Glutamatergic neuron (in vitro differentiated cells): ENCODE measurements at regions not wholly inside any gene's neighbourhood (a gene's known extent, or its start where the extent isn't known, plus 50 kb on each side); places are given as distances from the start of the nearest gene placed in this dataset.

Source experiments
- DNase-seq: peaks from one replicate; pipeline ENCODE4 v3.0.0; 2022
- H3K27ac Mint-ChIP-seq: one replicate; pipeline ENCODE4 v1.8.0; 2020; ENCODE audit warnings: mild to moderate bottlenecking, mixed read lengths, inconsistent platforms; ENCODE audit not compliant: unreplicated experiment
- H3K27me3 Mint-ChIP-seq: one replicate; pipeline ENCODE4 v1.8.0; 2020; ENCODE audit warnings: mild to moderate bottlenecking, moderate library complexity, mixed read lengths, inconsistent platforms; ENCODE audit not compliant: unreplicated experiment
- H3K36me3 Mint-ChIP-seq: one replicate; pipeline ENCODE4 v1.8.0; 2020; ENCODE audit warnings: mild to moderate bottlenecking, mixed read lengths, inconsistent platforms; ENCODE audit not compliant: unreplicated experiment
- H3K4me1 Mint-ChIP-seq: one replicate; pipeline ENCODE4 v1.8.0; 2020; ENCODE audit warnings: mild to moderate bottlenecking, low read depth, mixed read lengths, inconsistent platforms; ENCODE audit not compliant: unreplicated experiment
- H3K4me3 Mint-ChIP-seq: one replicate; pipeline ENCODE4 v1.8.0; 2020; ENCODE audit warnings: mild to moderate bottlenecking, mixed read lengths, inconsistent platforms; ENCODE audit not compliant: unreplicated experiment
- H3K9me3 Mint-ChIP-seq: one replicate; pipeline ENCODE4 v1.8.0; 2020; ENCODE audit warnings: mild to moderate bottlenecking, moderate library complexity, mixed read lengths, inconsistent platforms; ENCODE audit not compliant: unreplicated experiment
- CTCF ChIP-seq: fragments of 200-600 bp; sonication (generic); IDR thresholded peaks from one replicate; pipeline ENCODE4 v1.5.0; 2021; ENCODE audit not compliant: partially characterized antibody, unreplicated experiment

DNA sequence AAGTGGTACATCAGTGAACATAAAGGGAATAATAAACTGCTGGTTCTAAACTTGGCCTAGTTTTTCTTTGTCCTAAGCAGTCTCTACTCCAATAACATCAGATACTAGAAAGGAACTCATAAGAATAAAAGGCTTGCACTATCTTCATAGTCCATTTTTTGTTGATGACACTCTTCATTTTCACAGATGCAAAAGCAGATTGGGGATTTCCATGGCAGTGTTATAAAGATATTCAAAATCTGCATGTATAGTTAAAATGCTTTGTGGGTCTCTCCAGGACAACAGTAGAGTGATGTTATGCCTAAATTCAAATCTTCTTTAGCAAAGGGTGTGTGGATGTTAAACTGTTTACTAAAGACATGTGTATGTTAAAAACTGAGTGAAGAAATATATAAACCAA is 745.8 kb downstream of the TRHDE start:
- Mint-ChIP-seq H3K4me1 (peaks cover 2% of the 10 kb centered on the region), H3K9me3 (peaks cover 2% of the 10 kb centered on the region), H3K4me3 (no peak overlapping the region), H3K27ac (no peak overlapping the region), H3K36me3 (no peaks in the 10 kb centered on the region), H3K27me3 (no peaks in the 10 kb centered on the region)
- no peak for TF ChIP-seq CTCF
- DNase-seq, result no peak

DNA sequence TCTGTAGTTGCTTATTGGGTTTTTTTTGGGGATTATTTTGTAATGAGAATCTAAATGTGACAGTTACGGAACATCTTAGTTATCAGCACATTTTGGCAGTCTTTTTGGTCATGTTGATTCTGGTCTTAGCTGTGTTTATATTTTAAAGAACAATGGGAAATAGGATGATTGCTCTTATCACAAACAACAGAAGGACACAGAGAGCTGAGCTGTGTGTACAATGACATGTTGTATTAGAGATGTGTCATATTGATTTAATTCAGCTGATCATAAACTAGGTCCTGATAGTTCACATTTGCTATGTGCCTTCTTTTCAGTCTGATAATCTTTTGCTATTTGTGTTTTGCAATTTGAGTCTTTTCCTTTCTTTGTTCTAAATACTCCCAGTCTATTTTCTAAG is 781.7 kb downstream of the TRHDE start:
- Mint-ChIP-seq H3K4me3 (no peak overlapping the region), H3K4me1 (no peaks in the 10 kb centered on the region), H3K27ac (no peak overlapping the region), H3K9me3 (no peaks in the 10 kb centered on the region), H3K36me3 (no peaks in the 10 kb centered on the region), H3K27me3 (no peaks in the 10 kb centered on the region)
- TF ChIP-seq CTCF, result no peak
- no peak for DNase-seq

GRCh38 chr12:73057428-73057827 is 785.3 kb downstream of the TRHDE start:
- no peak for DNase-seq
- no peaks in the 10 kb centered on the region for H3K9me3 Mint-ChIP-seq

DNA sequence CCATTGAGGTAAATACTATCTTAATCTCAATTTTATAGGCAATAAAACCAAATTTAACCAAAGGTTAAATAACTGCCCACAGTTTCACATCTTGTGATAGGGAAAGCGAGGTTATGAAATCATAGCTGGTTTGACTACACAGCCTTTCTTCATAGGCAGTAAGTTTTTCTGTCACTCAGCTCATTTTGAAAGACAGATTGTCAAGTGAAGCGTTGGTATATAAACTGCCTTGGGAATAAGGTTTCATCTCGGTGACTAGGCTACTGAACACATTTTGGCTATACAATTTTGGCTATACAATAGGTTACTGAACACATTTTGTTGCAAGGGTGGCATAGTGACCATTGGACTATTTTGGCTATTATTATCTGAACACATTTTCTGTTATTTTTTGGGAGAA is 793.7 kb downstream of the TRHDE start:
- Mint-ChIP-seq H3K4me3 (no peak overlapping the region), H3K27ac (no peak overlapping the region), H3K4me1 (no peaks in the 10 kb centered on the region), H3K27me3 (no peaks in the 10 kb centered on the region), H3K36me3 (no peaks in the 10 kb centered on the region), H3K9me3 (no peaks in the 10 kb centered on the region)
- no peak for TF ChIP-seq CTCF
- DNase-seq, result no peak

More at GRCh38 chr12:73057428-73057827, 785.3 kb downstream of the TRHDE start:
- no peaks in the 10 kb centered on the region for H3K36me3 Mint-ChIP-seq
- H3K27me3 Mint-ChIP-seq, result no peaks in the 10 kb centered on the region
- no peak for TF ChIP-seq CTCF
- no peak overlapping the region for H3K27ac Mint-ChIP-seq
- no peaks in the 10 kb centered on the region for H3K4me1 Mint-ChIP-seq
- no peak overlapping the region for H3K4me3 Mint-ChIP-seq

DNA sequence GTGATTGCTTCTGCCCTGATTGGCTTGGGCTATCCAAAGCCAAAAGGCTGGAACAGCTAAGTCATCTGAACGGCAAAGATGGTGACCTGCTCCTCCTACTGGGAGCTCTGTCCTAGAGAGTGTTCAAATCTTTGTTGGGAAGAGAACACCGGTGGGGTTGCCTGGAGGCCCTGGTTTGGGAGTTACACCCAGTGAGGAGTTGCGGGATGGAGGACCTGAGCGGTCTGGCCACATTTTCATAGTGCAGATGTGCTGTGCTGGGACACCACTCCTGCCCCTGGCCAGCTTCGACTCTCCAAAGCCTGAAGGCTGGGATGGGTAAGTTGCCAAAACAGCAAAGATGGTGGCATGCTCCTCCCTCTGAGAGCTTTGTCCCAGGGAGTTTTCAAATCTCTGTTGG is 795.4 kb downstream of the TRHDE start:
- DNase-seq, result no peak
- Mint-ChIP-seq H3K27me3 (no peaks in the 10 kb centered on the region), H3K4me1 (no peaks in the 10 kb centered on the region), H3K4me3 (no peak overlapping the region), H3K27ac (no peak overlapping the region), H3K9me3 (no peaks in the 10 kb centered on the region), H3K36me3 (no peaks in the 10 kb centered on the region)
- no peak for TF ChIP-seq CTCF
